ENCODE measurements at regions not wholly inside any gene's neighbourhood (a gene's known extent, or its start where the extent isn't known, plus 50 kb on each side); places are given as distances from the start of the nearest gene placed in this dataset.
"Not testable (repeated sequence)": the region's sequence is repeated elsewhere in the genome, so short reads cannot be mapped to it uniquely, and the experiment has no call there.

GRCh38 chr22:22697377-22698117 lies 53.1 kb downstream of the GGTLC2 start:
- DNase-seq (ENCODE audit: extremely low read depth, low read depth, low spot score) = no peak

- no peak for DNase-seq (ENCODE audit: extremely low read depth, low read depth, low spot score)
Measured at GRCh38 chr22:22698263-22698750, 53.9 kb downstream of the GGTLC2 start.

- no peak for DNase-seq (ENCODE audit: extremely low read depth, low read depth, low spot score)
Measured at GRCh38 chr22:22700631-22701030, 56.2 kb downstream of the GGTLC2 start.

- DNase-seq (ENCODE audit: extremely low read depth, low read depth, low spot score) = not testable (repeated sequence)
Measured at GRCh38 chr22:22701557-22701956, 57.1 kb downstream of the GGTLC2 start.

- no peak for DNase-seq (ENCODE audit: extremely low read depth, low read depth, low spot score)
Measured at GRCh38 chr22:22702237-22703202, 58.1 kb downstream of the GGTLC2 start.

- DNase-seq (ENCODE audit: extremely low read depth, low read depth, low spot score) = no peak
Measured at GRCh38 chr22:22703203-22703570, 58.8 kb downstream of the GGTLC2 start.

- no peak for DNase-seq (ENCODE audit: extremely low read depth, low read depth, low spot score)
Measured at GRCh38 chr22:22703715-22704114, 59.3 kb downstream of the GGTLC2 start.

GRCh38 chr22:22704156-22704946 lies 59.9 kb downstream of the GGTLC2 start:
- DNase-seq (ENCODE audit: extremely low read depth, low read depth, low spot score) = no peak

- no peak for DNase-seq (ENCODE audit: extremely low read depth, low read depth, low spot score)
Measured at GRCh38 chr22:22705328-22706100, 61.1 kb downstream of the GGTLC2 start.

GRCh38 chr22:22706253-22706915 lies 62.0 kb downstream of the GGTLC2 start:
- DNase-seq (ENCODE audit: extremely low read depth, low read depth, low spot score) = no peak

- DNase-seq (ENCODE audit: extremely low read depth, low read depth, low spot score) = no peak
Measured at GRCh38 chr22:22709719-22710445, 65.5 kb downstream of the GGTLC2 start.

- no peak for DNase-seq (ENCODE audit: extremely low read depth, low read depth, low spot score)
Measured at GRCh38 chr22:22710719-22711531, 66.5 kb downstream of the GGTLC2 start.

GRCh38 chr22:22711532-22711913 lies 67.1 kb downstream of the GGTLC2 start:
- DNase-seq (ENCODE audit: extremely low read depth, low read depth, low spot score) = no peak

GRCh38 chr22:22712092-22712658 lies 67.8 kb downstream of the GGTLC2 start:
- no peak for DNase-seq (ENCODE audit: extremely low read depth, low read depth, low spot score)

- DNase-seq (ENCODE audit: extremely low read depth, low read depth, low spot score) = no peak
Measured at GRCh38 chr22:22712666-22713365, 68.4 kb downstream of the GGTLC2 start.

- DNase-seq (ENCODE audit: extremely low read depth, low read depth, low spot score) = no peak
Measured at GRCh38 chr22:22713416-22713815, 69.0 kb downstream of the GGTLC2 start.

Data from glomerular endothelial cell (primary cell).